Neuron (in vitro differentiated cells): ENCODE measurements at regions not wholly inside any gene's neighbourhood (a gene's known extent, or its start where the extent isn't known, plus 50 kb on each side); places are given as distances from the start of the nearest gene placed in this dataset.

ENCODE experiments used
- H2AFZ ChIP-seq: one replicate; pipeline ENCODE4 v1.6.1; 2013; ENCODE audit warnings: low read depth, mild to moderate bottlenecking, inconsistent platforms, low read length, moderate library complexity
- H3K27me3 ChIP-seq: one replicate; pipeline ENCODE4 v1.6.1; 2013; ENCODE audit warnings: low read length; ENCODE audit not compliant: insufficient read depth
- H3K36me3 ChIP-seq: one replicate; pipeline ENCODE4 v1.6.1; 2013; ENCODE audit warnings: low read length; ENCODE audit not compliant: insufficient read depth
- H3K4me1 ChIP-seq: one replicate; pipeline ENCODE4 v1.6.1; 2013; ENCODE audit warnings: low read length; ENCODE audit not compliant: insufficient read depth
- H3K4me3 ChIP-seq: 2 replicates; pipeline ENCODE4 v1.5.1; 2013; ENCODE audit warnings: mild to moderate bottlenecking, low read length, moderate library complexity
- H3K9me3 ChIP-seq: one replicate; pipeline ENCODE4 v1.6.1; 2013; ENCODE audit warnings: low read length

- no peak overlapping the region for H2AFZ ChIP-seq
- no peak overlapping the region for H3K4me3 ChIP-seq
- H3K27me3 ChIP-seq, result peaks cover 15% of the 10 kb centered on the region
These were observed 268.6 kb downstream of the BAMBI start for GRCh38 chr10:28945959-28946358.

DNA sequence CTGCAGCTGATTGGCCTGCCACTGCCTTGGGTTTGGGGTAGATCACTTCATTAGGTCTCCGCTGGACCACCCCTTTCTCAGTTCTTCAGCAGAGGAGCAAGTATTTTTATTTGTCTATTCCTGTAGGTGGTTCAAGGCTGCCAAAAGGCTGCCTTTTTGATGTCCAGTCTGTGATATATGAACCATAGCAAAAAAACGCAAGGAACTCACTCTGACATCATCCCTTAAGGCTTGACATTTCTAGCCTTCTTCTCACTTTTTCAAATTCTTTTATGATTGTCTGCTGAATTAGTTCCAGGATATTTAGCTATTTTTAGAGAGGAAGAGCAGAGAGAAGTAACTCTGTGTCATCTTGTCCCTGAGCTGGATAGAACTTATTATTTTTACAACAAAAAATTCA, 269.2 kb downstream of the BAMBI start:
- H3K27me3 ChIP-seq, result peaks cover 15% of the 10 kb centered on the region
- H3K4me1 ChIP-seq, result no peaks in the 10 kb centered on the region
- H3K36me3 ChIP-seq, result no peaks in the 10 kb centered on the region
- H3K4me3 ChIP-seq, result no peak overlapping the region
- H3K9me3 ChIP-seq, result peaks cover 3% of the 10 kb centered on the region
- H2AFZ ChIP-seq, result no peak overlapping the region

More at GRCh38 chr10:28945959-28946358, 268.6 kb downstream of the BAMBI start:
- Histone ChIP-seq H3K36me3 (no peaks in the 10 kb centered on the region), H3K4me1 (no peaks in the 10 kb centered on the region), H3K9me3 (peaks cover 3% of the 10 kb centered on the region)

DNA sequence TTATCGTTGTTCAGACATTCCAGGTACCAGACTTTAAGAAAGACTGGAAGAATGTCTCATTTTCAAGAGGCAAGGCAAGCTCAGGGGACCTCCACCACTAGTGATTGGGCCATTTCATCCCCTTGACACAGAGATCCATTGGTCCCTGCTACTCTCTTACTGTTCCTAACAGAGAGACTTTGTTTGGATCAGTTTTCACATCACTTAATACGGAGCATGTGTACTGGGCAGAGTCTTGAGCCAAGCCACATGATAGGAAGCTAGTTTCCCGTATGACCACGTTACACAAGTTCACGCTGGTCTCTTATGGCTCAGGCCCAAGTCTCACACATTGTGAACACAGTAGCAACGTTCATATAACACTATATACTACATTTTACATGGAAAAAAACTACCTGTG, 269.9 kb downstream of the BAMBI start:
- Histone ChIP-seq H3K4me1 (no peaks in the 10 kb centered on the region), H2AFZ (no peak overlapping the region), H3K9me3 (peaks cover 3% of the 10 kb centered on the region), H3K36me3 (no peaks in the 10 kb centered on the region), H3K27me3 (peaks cover 15% of the 10 kb centered on the region), H3K4me3 (no peak overlapping the region)

GRCh38 chr10:28948046-28948445, 270.7 kb downstream of the BAMBI start:
- Histone ChIP-seq H3K27me3 (peaks cover 12% of the 10 kb centered on the region), H3K36me3 (no peaks in the 10 kb centered on the region), H3K4me3 (no peak overlapping the region), H2AFZ (no peak overlapping the region), H3K9me3 (no peaks in the 10 kb centered on the region), H3K4me1 (no peaks in the 10 kb centered on the region)

DNA sequence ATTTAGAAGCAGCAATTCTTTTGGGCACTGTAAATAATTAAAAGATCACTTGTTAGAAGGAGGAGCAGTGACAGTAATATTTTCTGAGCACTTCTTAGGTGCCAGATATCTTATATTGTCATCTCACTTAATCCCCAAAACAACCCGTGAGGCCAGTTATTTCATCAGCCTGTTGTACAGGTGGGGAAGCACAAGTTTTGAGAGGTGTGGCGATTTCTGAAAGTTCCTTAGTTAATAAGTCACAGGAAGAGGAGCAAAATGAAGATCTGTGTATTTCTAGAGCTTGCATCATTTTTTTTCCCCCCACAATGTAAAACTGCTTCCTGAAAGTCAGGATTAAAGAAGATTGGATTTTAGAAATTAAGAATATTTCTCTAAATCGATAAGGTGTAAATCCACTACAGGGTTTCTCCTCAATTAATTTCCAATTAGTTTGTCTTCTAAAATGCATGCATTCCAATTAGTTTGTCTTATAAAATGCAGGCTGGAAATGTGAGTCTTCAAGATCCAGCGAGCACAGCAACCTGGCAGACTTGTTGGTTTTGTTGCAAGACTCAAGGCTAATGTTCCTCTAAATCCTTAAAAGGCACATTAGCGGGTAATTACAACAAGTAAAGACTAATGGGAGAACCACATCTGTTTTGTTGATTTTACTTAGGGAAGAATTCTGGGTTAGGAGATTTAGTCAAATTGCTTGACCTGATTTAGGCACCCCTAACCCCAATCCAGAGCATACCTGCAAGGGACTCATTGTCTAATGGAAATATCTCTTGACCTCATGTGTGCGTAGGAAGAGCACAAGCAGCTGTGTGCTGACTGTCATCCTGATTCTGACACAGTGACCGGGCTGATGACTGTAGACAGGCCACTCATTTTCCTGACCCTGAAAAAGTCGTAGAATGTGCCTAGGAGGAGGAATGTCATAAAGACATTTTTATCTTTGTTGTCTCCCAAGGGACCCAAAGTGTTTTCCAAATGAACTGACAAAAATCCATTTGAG, 272.0 kb downstream of the BAMBI start:
- no peak overlapping the region for H2AFZ ChIP-seq
- H3K9me3 ChIP-seq, result no peaks in the 10 kb centered on the region
- no peaks in the 10 kb centered on the region for H3K4me1 ChIP-seq
- peaks cover 8% of the 10 kb centered on the region for H3K27me3 ChIP-seq
- no peaks in the 10 kb centered on the region for H3K36me3 ChIP-seq
- no peak overlapping the region for H3K4me3 ChIP-seq

DNA sequence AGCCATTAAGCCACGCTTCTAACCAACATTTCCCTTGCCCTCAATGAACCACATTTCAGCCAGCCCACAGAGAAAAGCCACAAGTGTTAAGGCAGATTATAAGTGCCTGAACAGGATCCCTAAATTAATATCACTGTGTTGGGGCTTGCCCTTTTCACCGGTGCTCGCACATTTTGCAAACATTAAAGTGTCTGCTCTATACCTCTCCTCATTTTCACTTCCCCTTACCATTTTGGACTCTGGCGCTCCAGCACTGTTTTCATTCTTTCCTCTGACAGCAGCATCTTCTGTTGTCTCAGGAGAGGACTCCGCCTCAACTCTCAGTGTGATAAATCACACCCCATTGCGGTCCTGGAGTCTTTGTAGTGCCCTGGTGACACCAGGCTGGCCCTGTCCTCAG, 274.2 kb downstream of the BAMBI start:
- no peak overlapping the region for H2AFZ ChIP-seq
- no peak overlapping the region for H3K4me3 ChIP-seq
- no peaks in the 10 kb centered on the region for H3K4me1 ChIP-seq
- peaks cover 8% of the 10 kb centered on the region for H3K27me3 ChIP-seq
- no peaks in the 10 kb centered on the region for H3K9me3 ChIP-seq
- H3K36me3 ChIP-seq, result no peaks in the 10 kb centered on the region

- Histone ChIP-seq H3K36me3 (no peaks in the 10 kb centered on the region), H3K4me3 (no peak overlapping the region), H3K4me1 (no peaks in the 10 kb centered on the region), H3K9me3 (no peaks in the 10 kb centered on the region), H2AFZ (no peak overlapping the region), H3K27me3 (peaks cover 3% of the 10 kb centered on the region)
These were observed 275.2 kb downstream of the BAMBI start for GRCh38 chr10:28952523-28952922.

- Histone ChIP-seq H3K4me3 (no peak overlapping the region), H3K36me3 (no peaks in the 10 kb centered on the region), H3K9me3 (no peaks in the 10 kb centered on the region), H2AFZ (no peak overlapping the region), H3K4me1 (no peaks in the 10 kb centered on the region), H3K27me3 (peaks cover 3% of the 10 kb centered on the region)
These were observed 276.9 kb downstream of the BAMBI start for GRCh38 chr10:28954211-28954610.

- Histone ChIP-seq H3K4me1 (no peaks in the 10 kb centered on the region), H3K9me3 (no peaks in the 10 kb centered on the region), H2AFZ (no peak overlapping the region), H3K36me3 (no peaks in the 10 kb centered on the region), H3K27me3 (no peaks in the 10 kb centered on the region), H3K4me3 (no peak overlapping the region)
These were observed 281.1 kb downstream of the BAMBI start for GRCh38 chr10:28958468-28958867.

GRCh38 chr10:28959850-28960501, 282.7 kb downstream of the BAMBI start:
- H3K4me1 ChIP-seq, result no peaks in the 10 kb centered on the region
- H3K9me3 ChIP-seq, result no peaks in the 10 kb centered on the region
- no peak overlapping the region for H3K4me3 ChIP-seq
- H2AFZ ChIP-seq, result no peak overlapping the region
- no peaks in the 10 kb centered on the region for H3K27me3 ChIP-seq
- no peaks in the 10 kb centered on the region for H3K36me3 ChIP-seq

DNA sequence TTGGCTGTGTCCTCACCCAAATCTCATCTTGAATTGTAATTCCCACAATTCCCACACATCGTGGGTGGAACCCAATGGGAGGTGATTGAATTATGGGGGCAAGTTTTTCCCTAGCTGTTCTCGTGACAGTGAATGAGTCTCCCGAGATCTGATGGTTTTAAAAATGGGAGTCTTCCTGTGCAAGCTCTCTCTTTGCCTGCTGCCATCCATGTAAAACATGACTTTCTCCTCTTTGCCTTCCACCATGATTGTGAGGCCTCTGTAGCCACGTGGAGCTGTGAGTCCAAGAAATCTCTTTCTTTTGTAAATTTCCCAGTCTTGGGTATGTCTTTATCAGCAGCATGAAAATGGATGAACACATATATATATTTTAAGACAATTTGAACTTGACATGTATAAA, 285.4 kb downstream of the BAMBI start:
- no peaks in the 10 kb centered on the region for H3K27me3 ChIP-seq
- H3K9me3 ChIP-seq, result no peaks in the 10 kb centered on the region
- no peak overlapping the region for H3K4me3 ChIP-seq
- H2AFZ ChIP-seq, result no peak overlapping the region
- no peaks in the 10 kb centered on the region for H3K4me1 ChIP-seq
- no peaks in the 10 kb centered on the region for H3K36me3 ChIP-seq

- no peak overlapping the region for H3K4me3 ChIP-seq
These were observed 286.4 kb downstream of the BAMBI start for GRCh38 chr10:28963539-28964221.

DNA sequence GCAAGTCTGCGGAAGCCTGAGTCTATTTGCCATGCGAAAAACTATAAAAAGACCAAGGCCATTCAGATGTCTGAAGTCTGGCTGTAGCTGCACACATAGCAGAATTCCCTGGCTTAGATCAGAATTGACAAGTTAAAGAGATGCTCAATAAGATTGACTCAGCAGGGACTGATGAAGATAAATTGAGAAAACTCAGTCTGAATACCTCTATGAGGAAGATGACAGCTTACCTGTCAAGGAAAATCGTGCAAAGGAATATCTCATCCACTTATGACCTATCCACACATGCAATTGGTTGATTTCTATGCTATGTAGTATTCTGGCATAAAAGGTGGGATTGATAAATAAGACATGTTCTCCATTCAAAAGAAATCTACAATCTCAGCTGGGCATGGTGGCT, 288.6 kb downstream of the BAMBI start:
- Histone ChIP-seq H3K27me3 (no peaks in the 10 kb centered on the region), H3K4me3 (no peak overlapping the region), H3K36me3 (no peaks in the 10 kb centered on the region), H2AFZ (no peak overlapping the region), H3K9me3 (no peaks in the 10 kb centered on the region), H3K4me1 (no peaks in the 10 kb centered on the region)

More at GRCh38 chr10:28963539-28964221, 286.4 kb downstream of the BAMBI start:
- Histone ChIP-seq H3K36me3 (no peaks in the 10 kb centered on the region), H3K9me3 (no peaks in the 10 kb centered on the region), H3K27me3 (no peaks in the 10 kb centered on the region), H3K4me1 (no peaks in the 10 kb centered on the region), H2AFZ (no peak overlapping the region)
